BJ (cell line): ENCODE measurements at regions not wholly inside any gene's neighbourhood (a gene's known extent, or its start where the extent isn't known, plus 50 kb on each side); places are given as distances from the start of the nearest gene placed in this dataset. TPM values are rescaled to one million over a fixed set of nuclear protein-coding genes. Genes with fewer than 3 reads are reported as not detected.

Experiments used
- CTCF ChIA-PET: fragments of 350-600 bp; formaldehyde crosslinking; extraction: SDS; loops from one replicate; lab custom pipeline; 2021; ENCODE audit warnings: antibody characterized with exemption, inconsistent platforms; lab: Yijun Ruan, JAX
- POLR2A ChIA-PET: fragments of 300-600 bp; sonication (Branson Sonifier 250); formaldehyde crosslinking; extraction: SDS; loops from one replicate; lab custom pipeline; 2021; ENCODE audit warnings: antibody characterized with exemption; lab: Charles Lee
- DNase-seq: peaks from one replicate; pipeline ENCODE4 v3.0.0-alpha.2; 2011; ENCODE audit warnings: low read depth
- H3K27me3 ChIP-seq: 2 replicates; pipeline ENCODE4 v1.6.0; 2011; ENCODE audit warnings: low read length; ENCODE audit not compliant: control insufficient read depth, insufficient read depth
- H3K36me3 ChIP-seq: 2 replicates; pipeline ENCODE4 v1.5.1; 2011; ENCODE audit warnings: low read length; ENCODE audit not compliant: control insufficient read depth, insufficient read depth
- H3K4me3 ChIP-seq: 2 replicates; pipeline ENCODE4 v1.5.1; 2011; ENCODE audit warnings: low read depth, mild to moderate bottlenecking, control low read depth, low read length
- small RNA-seq: library from RNA; depleted of rRNA; stranded (forward); fragments of <200 nt; gene quantifications from one replicate; pipeline ENCODE3, GENCODE V24; 2012; ENCODE audit warnings: low replicate concordance, low read depth; ENCODE audit not compliant: insufficient read length
- TF ChIP-seq, protein P1 (sequence below): IDR thresholded peaks from 2 replicates; pipeline ENCODE4 v1.5.1; 2011; ENCODE audit warnings: low read depth, mild to moderate bottlenecking, control low read depth, inconsistent platforms, low read length, moderate library complexity; ENCODE audit not compliant: insufficient read depth

DNA sequence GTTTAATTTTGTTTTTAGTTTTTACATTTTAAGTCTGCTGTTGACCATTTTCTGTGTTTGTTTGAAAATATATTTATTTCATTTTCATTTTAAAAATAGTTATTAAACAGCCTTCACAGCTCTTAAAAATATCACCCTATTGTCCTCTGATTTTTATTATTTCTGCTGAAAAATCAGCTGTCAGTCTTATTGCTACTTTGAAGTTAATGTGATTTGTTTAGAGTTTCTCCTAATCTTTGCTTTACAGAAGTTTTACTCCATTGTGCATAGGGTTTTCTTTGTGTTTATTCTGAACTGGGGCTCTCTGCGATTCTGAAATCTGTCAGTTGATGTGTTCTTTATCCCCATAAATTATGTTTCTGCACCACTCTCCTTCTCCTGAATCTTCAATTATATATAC is 486.3 kb downstream of the SOX5 start:
- TF ChIP-seq, protein P1, sequence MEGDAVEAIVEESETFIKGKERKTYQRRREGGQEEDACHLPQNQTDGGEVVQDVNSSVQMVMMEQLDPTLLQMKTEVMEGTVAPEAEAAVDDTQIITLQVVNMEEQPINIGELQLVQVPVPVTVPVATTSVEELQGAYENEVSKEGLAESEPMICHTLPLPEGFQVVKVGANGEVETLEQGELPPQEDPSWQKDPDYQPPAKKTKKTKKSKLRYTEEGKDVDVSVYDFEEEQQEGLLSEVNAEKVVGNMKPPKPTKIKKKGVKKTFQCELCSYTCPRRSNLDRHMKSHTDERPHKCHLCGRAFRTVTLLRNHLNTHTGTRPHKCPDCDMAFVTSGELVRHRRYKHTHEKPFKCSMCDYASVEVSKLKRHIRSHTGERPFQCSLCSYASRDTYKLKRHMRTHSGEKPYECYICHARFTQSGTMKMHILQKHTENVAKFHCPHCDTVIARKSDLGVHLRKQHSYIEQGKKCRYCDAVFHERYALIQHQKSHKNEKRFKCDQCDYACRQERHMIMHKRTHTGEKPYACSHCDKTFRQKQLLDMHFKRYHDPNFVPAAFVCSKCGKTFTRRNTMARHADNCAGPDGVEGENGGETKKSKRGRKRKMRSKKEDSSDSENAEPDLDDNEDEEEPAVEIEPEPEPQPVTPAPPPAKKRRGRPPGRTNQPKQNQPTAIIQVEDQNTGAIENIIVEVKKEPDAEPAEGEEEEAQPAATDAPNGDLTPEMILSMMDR, result no peak
- ChIA-PET POLR2A (no interaction called here), CTCF (no interaction called here)
- Histone ChIP-seq H3K27me3 (no peaks in the 10 kb centered on the region), H3K4me3 (no peak overlapping the region), H3K36me3 (no peaks in the 10 kb centered on the region)
- no peak for DNase-seq

DNA sequence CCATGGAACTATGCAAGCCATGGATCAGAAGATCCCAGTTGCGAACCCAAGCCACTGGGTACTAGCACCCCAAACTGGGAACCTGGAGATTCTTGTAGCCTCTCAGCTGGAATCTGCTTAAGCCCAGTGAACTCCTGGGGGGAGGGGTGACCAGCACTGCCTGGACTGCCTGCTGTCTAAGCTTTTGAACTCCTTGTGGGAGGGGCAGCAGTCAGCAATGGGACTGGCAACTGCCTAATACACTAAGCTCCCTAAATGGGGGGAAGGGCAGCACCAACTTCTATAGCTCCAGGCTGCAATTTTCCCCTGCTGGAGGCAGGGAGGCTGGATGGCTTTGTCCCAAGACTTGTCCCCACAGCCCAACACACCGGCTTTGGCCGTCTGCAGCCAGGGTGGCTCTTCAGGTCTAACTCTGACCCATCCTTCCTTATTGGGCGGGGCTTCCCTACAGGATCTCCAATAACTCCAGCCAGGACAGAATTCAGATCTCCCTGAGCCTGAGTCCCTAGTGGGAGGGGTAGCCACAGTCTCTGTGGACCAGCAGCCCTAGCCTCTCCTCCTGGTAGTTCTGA is 485.1 kb downstream of the SOX5 start:
- TF ChIP-seq, protein P1, result no peak
- H3K4me3 ChIP-seq, result no peak overlapping the region
- ChIA-PET POLR2A (no interaction called here), CTCF (no interaction called here)
- no peaks in the 10 kb centered on the region for H3K27me3 ChIP-seq
- no peak for DNase-seq
- H3K36me3 ChIP-seq, result no peaks in the 10 kb centered on the region

DNA sequence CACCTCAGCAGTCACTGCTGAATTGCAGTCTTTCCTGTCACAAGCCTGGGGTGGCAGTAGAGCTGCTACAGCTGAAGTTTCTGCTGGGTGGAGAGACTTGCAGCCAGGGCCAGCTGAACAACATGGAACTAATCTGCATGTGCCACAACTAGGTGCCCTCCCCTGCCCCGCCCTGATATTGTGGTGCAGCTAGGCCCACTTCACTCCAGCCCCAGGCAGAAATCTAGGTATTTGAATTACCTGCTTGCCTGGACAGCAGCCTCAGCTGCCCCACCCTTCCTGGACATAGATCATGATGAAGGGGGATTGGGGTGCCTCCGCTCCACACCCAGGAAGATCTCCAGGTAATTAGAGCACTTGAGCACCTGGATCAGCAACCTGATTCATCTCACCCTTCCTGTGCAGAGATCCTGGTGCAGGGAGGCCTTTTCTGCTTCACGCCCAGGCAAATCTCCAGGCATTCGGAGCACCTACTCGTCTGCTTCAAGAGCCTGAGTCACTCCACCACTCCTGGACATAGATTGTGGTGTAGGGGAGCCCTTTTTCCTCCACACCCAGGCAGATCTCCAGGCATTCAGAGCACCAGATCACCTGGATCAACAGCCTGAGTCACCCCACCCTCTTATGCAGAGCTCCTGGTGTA is 477.0 kb downstream of the SOX5 start:
- TF ChIP-seq, protein P1, result no peak
- no peak for DNase-seq
- Histone ChIP-seq H3K4me3 (no peak overlapping the region), H3K27me3 (no peaks in the 10 kb centered on the region), H3K36me3 (no peaks in the 10 kb centered on the region)
- ChIA-PET POLR2A (no interaction called here), CTCF (no interaction called here)

DNA sequence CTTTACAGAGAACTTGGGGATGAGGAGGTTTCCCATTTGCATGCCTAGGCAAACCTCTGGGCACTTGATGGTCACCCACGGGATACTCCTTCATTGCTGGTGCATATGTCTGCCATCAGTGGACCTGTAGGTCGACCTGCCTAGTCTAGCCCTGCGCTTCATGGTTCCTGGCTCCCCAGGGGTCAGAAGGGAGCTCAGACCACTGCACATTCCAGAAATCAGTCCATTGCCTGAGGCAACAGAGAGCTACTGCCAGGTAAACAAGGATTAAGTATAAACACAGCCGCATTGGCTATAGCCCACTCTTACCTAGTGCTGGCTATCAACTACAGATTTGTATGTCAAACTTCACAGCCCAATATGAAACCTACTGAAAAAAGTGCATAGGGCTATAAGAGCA is 476.4 kb downstream of the SOX5 start:
- Histone ChIP-seq H3K36me3 (no peaks in the 10 kb centered on the region), H3K4me3 (no peak overlapping the region), H3K27me3 (no peaks in the 10 kb centered on the region)
- no peak for DNase-seq
- POLR2A ChIA-PET, result no interaction called here
- TF ChIP-seq, protein P1, result no peak
- CTCF ChIA-PET, result no interaction called here

DNA sequence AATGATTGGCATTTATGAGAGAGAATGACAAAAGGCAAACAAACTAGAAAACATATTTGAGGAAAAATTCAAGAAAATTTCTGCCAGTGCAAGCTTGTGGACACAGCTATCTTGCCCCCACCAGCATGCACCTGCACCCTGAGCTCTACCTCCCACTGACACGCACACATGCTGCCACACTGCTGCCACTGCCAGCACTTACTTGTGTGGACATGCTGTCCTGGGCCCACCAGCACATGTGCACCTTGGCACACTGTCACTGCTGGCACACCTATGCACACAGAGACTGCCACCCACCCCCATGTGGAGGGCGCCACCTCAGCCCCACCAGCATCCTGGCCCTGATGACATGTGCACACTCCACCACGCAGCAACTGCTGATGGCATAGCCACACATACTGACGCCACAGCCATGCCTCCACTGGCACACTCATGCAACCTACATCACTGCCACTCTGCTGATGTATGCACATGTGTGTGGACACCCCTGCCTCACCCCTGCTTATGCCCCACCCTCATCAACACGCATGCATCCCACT is 475.0 kb downstream of the SOX5 start:
- H3K27me3 ChIP-seq, result no peaks in the 10 kb centered on the region
- DNase-seq, result no peak
- TF ChIP-seq, protein P1, result no peak
- ChIA-PET POLR2A (no interaction called here), CTCF (no interaction called here)
- no peak overlapping the region for H3K4me3 ChIP-seq
- no peaks in the 10 kb centered on the region for H3K36me3 ChIP-seq

Small RNA genes in the stretch of these regions (small RNA-seq; reads per million reads assigned to genes)
- not detected for gene AC087258.2
